OCI-LY3 (cell line): ENCODE measurements at regions not wholly inside any gene's neighbourhood (a gene's known extent, or its start where the extent isn't known, plus 50 kb on each side); places are given as distances from the start of the nearest gene placed in this dataset.

Experiments
- CTCF ChIP-seq: fragments of 200-600, 300-600 bp; sonication (generic); IDR thresholded peaks from 2 replicates; pipeline ENCODE4 v1.5.1; 2014; ENCODE audit warnings: antibody characterized with exemption, low read length, low read depth
- EZH2phosphoT487 ChIP-seq: fragments of 200-600 bp; shearing (Covaris generic); IDR thresholded peaks from 2 replicates; pipeline ENCODE4 v1.6.1; 2018; ENCODE audit warnings: antibody characterized with exemption, mixed run types, low read depth

GRCh38 chr9:82164159-82164558, 175.6 kb downstream of the SPATA31D1 start:
- TF ChIP-seq CTCF = no peak
- no peak for TF ChIP-seq EZH2phosphoT487
